ENCODE measurements at regions not wholly inside any gene's neighbourhood (a gene's known extent, or its start where the extent isn't known, plus 50 kb on each side); places are given as distances from the start of the nearest gene placed in this dataset.

GRCh38 chr20:58144096-58144495 lies 84.4 kb downstream of the ANKRD60 start:
- H3K4me1 ChIP-seq (ENCODE audit: control insufficient read depth, insufficient read depth, low read length): no peaks in the 10 kb centered on the region
- no peak overlapping the region for H3K9ac ChIP-seq (ENCODE audit: low read depth, low read length)
- no peak overlapping the region for H2BK15ac ChIP-seq (ENCODE audit: low read depth, low read length)
- H3K4ac ChIP-seq (ENCODE audit: low read depth, low read length): no peak overlapping the region
- H3K23ac ChIP-seq (ENCODE audit: low read depth, low read length): no peak overlapping the region
- no peak overlapping the region for H4K8ac ChIP-seq (ENCODE audit: low read depth in 2 of 2, low read length in 2 of 2)
- WGBS, 2 experiments (ENCODE audit: extremely low coverage in 2 of 2, insufficient read length in 1 of 2): 73% methylated on average over 5 of the region's 9 CpGs; no CpG with 5 or more reads in 1 of the 2 experiments
- no peak overlapping the region for H3K56ac ChIP-seq (ENCODE audit: extremely low read depth, insufficient read depth, low read length)
- no peaks in the 10 kb centered on the region for H3K79me1 ChIP-seq (ENCODE audit: low read depth in 1 of 2, low read length in 2 of 2)
- no TSS peak for BruUV-seq (replicated peaks)
- no peak overlapping the region for H3K18ac ChIP-seq (ENCODE audit: low read depth, low read length)
- H3K27me3 ChIP-seq (ENCODE audit: control insufficient read depth, insufficient read depth, low read length): peaks cover 8% of the 10 kb centered on the region
- DNase-seq (no peak), ATAC-seq (ENCODE audit: low read depth) (no peak)
- dilution Hi-C loops (cut with HindIII; ENCODE audit: low sequenced_read_pairs, unreplicated experiment): no loop called here
- ChIA-PET POLR2A (ENCODE audit: unreplicated experiment) (no interaction called here), CTCF (interaction anchor here (1.0 to 1.3 kb wide), 2 partner anchors 10 to 14 kb away, joined by 3 to 5 read pairs; no protein-coding TSS in a partner anchor)
- no peak for TF ChIP-seq MAFK (IDR thresholded peaks at IDR 0.05; ENCODE audit: low read depth, low read length)
- TF ChIP-seq POLR2A (IDR thresholded peaks at IDR 0.05; ENCODE audit: low read depth, low read length): no peak
- TF ChIP-seq, protein P1, sequence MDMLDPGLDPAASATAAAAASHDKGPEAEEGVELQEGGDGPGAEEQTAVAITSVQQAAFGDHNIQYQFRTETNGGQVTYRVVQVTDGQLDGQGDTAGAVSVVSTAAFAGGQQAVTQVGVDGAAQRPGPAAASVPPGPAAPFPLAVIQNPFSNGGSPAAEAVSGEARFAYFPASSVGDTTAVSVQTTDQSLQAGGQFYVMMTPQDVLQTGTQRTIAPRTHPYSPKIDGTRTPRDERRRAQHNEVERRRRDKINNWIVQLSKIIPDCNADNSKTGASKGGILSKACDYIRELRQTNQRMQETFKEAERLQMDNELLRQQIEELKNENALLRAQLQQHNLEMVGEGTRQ (IDR thresholded peaks at IDR 0.05; ENCODE audit: low read depth, low read length): no peak
- no peak for TF ChIP-seq CEBPB (IDR thresholded peaks at IDR 0.05; ENCODE audit: low read depth, low read length)
- TF ChIP-seq SMC3 (IDR thresholded peaks at IDR 0.05; ENCODE audit: low read depth, low read length): no peak
- TF ChIP-seq RFX5 (IDR thresholded peaks at IDR 0.05; ENCODE audit: low read depth, low read length): no peak
- no peak for TF ChIP-seq ELK1 (IDR thresholded peaks at IDR 0.05; ENCODE audit: borderline replicate concordance, low read depth, low read length)
- no peak for TF ChIP-seq RCOR1 (IDR thresholded peaks at IDR 0.05; ENCODE audit: insufficient replicate concordance, low read length)
- no peak for TF ChIP-seq NFE2L2 (IDR thresholded peaks at IDR 0.05; ENCODE audit: low read depth, low read length)
- no peak for TF ChIP-seq FOS (IDR thresholded peaks at IDR 0.05; ENCODE audit: low read depth, low read length)
- H2BK5ac ChIP-seq (ENCODE audit: low read depth, low read length, poor library complexity, severe bottlenecking): no peak overlapping the region
- intact Hi-C loops (cut with micrococcal nuclease): no loop called here
- H3K14ac ChIP-seq (replicated peaks; ENCODE audit: low read depth, low read length): no peak overlapping the region
- in situ Hi-C loops (cut with MboI; ENCODE audit: low sequenced_read_pairs): no loop called here
- no peaks in the 10 kb centered on the region; the same call in 1 of the 2 replicates for H4K20me1 ChIP-seq (ENCODE audit: insufficient read depth, low read length)
- H2AFZ ChIP-seq (replicated peaks; ENCODE audit: low read length, poor library complexity): no peak overlapping the region
- H3K27ac ChIP-seq (ENCODE audit: insufficient read depth, low read length): no peak overlapping the region
- H2BK120ac ChIP-seq (ENCODE audit: low read depth, low read length): no peak overlapping the region
- no peak overlapping the region for H4K5ac ChIP-seq (ENCODE audit: low read depth, low read length)
- H3K36me3 ChIP-seq (ENCODE audit: control insufficient read depth, insufficient read depth, low read length): no peaks in the 10 kb centered on the region
- no peaks in the 10 kb centered on the region for H3K9me3 ChIP-seq (ENCODE audit: control insufficient read depth, insufficient read depth, low read length)
- no peak overlapping the region for H2AK5ac ChIP-seq (ENCODE audit: low read depth, low read length)
- H2BK20ac ChIP-seq (ENCODE audit: low read depth, low read length): no peak overlapping the region
- no peak overlapping the region for H4K91ac ChIP-seq (ENCODE audit: insufficient read depth, low read depth, low read length)
- no peaks in the 10 kb centered on the region for H3K9me1 ChIP-seq (ENCODE audit: insufficient read depth, low read length)
- no peak overlapping the region for H3K4me2 ChIP-seq (ENCODE audit: low read depth, low read length)
- H3K4me3 ChIP-seq (ENCODE audit: insufficient read depth, low read depth, low read length): no peak overlapping the region
- H2AK9ac ChIP-seq (replicated peaks; ENCODE audit: low read depth, low read length, poor library complexity): no peak overlapping the region

Data from IMR-90 (cell line).